D341Med (cell line): ENCODE measurements at regions not wholly inside any gene's neighbourhood (a gene's known extent, or its start where the extent isn't known, plus 50 kb on each side); places are given as distances from the start of the nearest gene placed in this dataset.
"Not testable (repeated sequence)": the region's sequence is repeated elsewhere in the genome, so short reads cannot be mapped to it uniquely, and the experiment has no call there.

Experiments
- DNase-seq: peaks from one replicate; pipeline ENCODE4 v3.0.0; 2012; ENCODE audit warnings: low spot score

DNA sequence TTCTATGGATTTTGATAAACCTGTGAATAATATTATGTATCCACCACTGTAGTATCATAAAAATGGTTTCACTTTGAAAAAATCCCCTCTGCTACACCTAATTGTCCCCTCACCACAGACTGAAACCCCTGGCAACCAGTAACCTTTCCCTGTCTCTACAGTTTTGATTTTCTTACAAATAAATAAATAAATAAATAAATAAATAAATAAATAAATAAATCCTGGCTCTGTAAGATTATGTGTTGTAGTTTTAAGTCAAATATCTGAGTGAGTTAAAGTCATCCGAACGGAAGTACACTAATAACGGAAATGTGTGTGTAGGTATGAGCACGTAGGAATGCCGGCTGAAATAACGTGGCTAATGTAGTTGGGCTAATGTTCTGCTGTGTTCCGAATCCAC is 641.5 kb downstream of the GABRG1 start:
- no peak for DNase-seq

DNA sequence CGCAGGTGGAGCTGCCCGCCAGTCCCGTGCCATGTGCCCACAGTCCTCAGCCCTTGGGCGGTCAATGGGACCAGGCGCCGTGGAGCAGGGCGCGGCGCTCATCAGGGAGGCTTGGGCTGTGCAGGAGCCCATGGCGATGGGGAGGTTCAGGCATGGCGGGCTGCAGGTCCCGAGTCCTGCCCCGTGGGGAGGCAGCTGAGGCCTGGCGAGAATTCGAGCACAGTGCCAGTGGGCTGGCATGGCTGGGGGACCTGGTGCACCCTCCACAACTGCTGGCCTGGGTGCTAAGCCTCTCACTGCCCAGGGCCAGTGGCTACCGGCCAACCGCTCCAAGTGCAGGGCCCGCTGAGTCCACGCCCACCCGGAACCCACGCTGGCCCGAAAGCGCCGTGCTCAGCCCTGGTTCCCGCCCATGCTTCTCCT is 646.5 kb downstream of the GABRG1 start:
- no peak for DNase-seq

DNA sequence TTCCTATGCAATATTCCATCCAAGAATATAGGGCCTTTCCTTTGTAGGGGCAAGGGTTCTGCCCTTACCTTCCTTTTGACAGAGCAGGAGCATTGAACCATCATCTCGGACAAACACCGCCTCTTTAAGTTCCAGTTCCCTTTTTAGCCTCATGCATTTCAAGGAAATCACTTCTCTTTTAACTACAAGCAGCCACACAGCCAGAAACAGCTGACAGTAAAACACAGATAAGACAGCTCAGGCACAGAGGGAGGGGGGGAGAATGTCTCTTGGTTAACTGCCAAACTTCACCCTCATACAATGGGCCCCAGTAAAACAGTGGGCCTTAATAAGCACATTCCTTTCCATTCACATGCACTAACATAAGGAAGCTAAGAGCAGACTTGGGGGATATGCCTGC is 648.3 kb downstream of the GABRG1 start:
- no peak for DNase-seq

DNA sequence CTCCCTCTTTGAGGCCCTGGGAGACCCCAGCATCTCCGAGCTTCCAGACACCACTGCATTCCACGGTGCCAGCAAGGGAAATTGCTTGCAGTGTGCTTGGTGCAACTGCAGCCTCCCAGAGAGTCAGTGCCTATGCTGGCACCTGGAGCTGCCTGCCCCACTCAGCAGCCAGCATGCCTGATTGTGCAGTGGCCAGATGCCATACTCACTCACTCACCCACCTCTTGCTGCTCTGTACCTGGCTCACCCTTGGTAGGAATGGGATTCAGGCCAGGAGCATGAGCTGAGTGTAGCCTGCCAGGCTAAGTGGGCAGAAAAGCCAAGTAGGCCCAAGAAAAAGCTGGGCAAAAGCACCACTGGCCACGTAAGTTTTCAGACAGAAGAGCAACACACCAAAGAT is 651.4 kb downstream of the GABRG1 start:
- no peak for DNase-seq

DNA sequence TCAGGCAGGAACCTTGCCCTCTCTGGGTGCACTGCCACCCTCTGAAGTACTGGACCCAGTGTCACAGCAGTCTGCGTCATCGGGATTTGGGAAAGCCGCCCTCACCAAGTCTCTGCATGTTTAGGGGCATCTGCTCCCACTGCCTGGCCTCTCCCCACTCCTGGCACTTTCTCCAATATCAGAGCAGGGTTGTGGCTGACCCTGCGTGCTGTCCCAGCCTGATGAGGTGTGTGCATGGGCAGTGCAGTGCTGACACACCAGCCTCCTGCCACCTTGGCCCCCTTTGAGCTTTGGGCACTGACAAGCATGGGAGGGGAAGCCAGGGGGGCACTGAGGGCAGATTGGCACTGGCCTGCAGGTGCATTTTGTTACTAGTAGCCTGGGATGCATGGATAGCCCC is 652.5 kb downstream of the GABRG1 start:
- no peak for DNase-seq

DNA sequence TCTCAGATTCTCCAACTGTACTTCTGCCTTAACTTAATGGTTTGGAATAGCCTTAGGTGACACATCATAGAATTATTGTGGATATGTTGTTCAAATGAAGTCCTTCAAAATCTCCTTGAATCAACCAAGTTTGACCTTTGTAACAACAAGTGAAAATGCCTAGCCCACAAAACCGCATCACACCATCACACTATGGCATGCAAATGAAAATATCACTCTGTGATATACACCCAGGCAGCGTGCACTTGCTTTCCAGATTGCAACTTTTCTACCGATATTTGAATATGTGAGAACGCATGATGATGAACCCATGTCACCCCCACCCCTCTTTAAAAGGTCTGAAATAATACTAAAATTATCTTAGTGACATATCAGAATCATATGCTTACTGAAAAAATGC is 656.7 kb downstream of the GABRG1 start:
- no peak for DNase-seq

DNA sequence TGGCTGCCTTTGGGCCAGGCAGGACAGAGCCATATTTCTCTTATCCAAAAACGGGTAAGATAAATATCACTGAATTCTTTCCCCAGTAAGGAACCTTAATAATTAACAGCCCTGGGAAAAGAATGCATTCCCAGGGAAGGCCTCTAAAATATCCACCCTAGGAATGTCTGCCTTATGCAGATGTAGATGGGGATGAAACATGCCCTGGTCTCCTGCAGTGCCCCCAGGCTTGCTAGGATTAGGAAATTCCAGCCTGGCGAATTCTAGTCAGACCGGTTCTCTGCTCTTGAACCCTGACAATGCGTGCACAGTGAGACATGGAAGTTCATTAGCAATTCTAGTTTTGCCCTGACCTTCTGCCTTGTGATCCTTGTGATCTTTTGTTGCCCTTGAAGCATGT is 663.7 kb downstream of the GABRG1 start:
- not testable (repeated sequence) for DNase-seq

DNA sequence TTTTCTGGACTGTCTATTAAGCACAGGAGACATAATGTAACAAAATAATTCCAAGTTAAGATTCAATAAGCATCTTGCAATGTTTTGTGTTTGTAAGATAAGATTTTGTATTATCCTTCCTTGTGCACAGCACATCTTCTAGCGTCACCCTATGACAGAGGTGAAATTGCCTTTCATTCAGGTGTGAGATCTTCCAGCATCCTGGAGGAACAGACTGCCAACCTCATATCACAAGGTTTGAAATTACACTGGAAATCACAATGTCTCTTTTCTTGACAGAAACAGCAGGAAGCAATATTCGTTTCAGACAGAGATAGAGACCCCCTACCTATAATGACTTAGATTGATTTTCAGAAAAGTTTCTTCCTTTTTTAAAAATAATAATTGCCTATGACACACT is 668.6 kb downstream of the GABRG1 start:
- DNase-seq = no peak

DNA sequence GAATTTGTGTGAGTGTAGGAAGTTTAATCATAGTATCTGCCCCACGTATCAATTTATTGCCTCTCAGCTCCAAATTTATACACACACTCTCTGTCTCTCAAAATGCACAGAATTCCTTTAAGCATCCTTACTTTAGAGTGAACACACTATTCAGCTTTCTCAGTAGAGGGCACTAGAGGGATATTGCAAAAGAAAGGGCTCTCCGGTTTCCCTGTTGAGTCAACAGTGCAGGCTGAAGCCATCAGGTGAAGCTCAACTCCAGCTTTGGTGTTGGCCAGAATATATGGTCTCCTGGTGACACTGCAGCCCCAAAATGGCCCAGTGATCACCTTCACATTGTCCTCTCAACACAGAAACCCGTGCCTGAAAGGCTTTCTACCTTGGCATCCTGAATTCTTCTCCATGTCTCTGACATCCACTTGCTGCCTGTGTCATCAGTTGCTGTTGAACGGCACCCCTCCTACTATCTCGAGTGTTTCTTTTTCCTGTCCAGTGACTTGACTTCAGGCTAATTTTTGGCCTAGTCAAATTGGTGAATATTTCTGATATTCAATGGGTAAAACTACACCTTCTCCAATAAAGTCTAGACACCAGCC is 670.5 kb downstream of the GABRG1 start:
- DNase-seq = peak; percentile 65

DNA sequence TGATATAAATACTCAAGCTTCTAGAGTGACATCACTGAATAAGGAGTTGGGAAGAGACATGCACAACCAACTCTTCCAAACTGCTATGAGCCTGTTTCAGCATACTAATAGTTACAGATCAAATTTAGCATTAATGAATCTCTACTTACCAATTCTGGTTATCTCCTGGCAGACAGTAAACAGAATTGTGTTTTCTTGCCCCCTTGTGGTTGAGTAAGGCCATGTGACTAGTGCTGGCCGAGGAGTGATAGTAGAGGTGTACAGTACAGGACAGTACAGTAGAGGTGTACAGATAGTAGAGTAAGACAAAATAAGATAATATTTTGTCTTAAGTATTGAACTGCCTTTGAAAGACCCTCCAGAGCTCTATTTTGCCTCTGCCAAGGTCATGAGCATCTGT is 681.4 kb downstream of the GABRG1 start:
- peak; percentile 46 for DNase-seq

DNA sequence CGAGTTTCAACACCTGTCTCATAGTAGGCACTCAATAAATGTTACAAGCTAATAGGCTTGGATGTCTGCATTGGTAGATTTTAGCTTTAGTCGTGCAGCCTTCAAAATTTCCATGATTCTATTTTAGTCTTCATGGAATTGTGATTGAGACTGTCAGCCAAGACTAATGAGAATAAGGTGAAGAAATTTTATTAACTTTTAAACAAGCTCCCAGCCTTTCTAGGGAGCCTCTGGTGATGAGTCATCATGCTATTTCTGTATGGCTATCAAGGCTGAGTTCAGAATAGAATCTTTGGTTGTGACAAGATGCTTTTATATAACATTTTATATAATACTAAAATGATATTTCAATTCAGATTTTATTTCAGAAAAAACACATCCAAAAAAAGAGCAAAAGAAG is 685.8 kb downstream of the GABRG1 start:
- DNase-seq = no peak

DNA sequence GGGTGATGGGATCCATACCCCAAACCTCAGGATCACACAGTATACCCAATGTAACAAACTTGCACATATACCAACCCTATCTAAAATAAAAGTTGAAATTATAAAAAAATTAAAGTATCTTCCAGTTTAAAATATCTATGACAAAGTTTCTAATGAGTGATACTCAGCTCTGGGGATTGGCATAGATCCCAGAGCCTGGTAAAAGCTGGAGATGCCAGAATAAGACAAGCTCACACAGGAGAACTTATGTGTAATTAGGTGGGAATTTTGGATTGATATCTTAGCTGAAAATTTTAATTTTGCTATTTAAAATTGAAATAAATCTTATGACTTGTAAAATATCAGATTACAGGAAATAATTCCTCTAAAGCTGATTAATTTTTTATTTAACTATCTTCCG is 686.5 kb downstream of the GABRG1 start:
- no peak for DNase-seq

DNA sequence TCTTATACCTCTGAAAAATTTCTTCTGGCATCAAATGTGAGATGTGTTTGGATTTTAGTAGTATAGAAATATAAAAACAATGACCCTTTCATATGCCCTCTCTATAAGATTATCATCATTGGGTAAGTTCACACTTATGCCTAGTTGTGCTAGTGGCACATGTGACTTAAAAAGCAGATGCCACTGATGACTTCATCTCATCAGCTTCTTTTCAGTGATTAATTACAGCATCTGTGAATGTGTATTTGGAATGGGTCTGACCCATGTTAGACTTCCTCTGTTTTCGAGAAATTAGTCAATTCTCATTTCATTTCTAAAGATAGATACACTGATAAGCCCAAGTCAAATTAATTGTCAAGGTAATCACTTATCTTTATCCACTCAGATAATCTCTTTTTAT is 698.7 kb downstream of the GABRG1 start:
- DNase-seq = no peak

DNA sequence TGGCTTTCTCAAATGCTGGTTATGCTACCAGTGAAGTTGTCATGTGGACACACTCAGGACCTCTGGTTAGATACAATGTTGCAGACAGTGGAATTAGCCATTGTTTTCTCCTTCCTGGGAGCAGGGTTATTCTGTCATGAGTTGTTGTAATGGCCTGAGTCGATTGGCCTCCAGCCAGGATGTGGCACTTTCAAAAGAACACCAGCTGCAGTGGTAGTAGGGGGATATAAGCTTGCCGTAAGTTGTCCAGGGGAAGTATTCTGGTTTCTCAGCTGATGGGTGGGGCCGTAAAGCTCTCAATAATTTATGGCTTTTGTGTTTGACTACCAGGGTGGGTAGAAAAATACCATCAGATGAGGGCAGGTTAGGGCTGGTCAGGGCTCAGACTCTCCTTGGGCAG is 697.5 kb upstream of the GNPDA2 start:
- no peak for DNase-seq

DNA sequence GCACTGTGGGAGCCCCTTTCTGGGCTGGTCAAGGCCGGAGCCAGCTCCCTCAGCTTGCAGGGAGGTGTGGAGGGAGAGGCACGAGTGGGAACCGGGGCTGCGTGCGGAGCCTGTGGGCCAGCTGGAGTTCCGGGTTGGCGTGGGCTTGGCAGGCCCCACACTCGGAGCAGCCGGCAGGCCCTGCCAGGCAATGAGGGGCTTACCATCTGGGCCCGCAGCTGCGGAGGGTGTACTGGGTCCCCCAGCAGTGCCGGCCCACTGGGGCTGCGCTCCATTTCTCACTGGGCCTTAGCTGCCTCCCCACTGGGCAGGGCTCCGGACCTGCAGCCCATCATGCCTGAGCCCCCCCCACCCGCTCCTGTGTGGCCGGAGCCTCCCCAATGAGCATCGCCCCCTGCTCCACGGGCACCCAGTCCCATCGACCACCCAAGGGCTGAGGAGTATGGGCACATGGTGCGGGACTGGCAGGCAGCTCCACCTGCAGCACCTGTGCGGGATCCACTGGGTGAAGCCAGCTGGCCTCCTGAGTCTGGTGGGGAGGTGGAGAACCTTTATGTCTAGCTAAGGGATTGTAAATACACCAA is 693.8 kb upstream of the GNPDA2 start:
- DNase-seq = not testable (repeated sequence)

DNA sequence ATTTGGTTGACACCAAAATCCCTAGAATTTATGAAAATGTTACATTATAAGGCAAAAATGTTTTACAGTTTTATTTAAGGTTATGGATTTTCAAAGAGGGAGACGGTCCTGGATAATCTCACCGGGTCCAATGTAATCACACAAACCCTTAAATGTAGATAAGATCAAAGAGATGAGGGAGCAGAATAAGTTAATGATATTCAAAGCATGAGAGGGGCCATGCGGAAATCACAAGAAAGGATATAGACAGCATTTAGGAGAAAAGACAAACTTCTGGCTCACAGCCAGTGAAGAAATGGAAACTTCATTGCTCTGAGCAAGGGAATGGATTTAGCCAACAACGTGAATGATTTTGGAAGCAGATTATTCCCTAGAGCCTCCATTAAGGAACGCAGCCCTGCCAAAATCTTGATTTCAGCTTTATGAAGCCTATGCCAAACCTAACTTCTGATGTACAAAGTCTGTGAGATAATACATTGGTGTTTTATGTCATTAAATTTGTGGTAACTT is 684.4 kb upstream of the GNPDA2 start:
- DNase-seq = no peak

DNA sequence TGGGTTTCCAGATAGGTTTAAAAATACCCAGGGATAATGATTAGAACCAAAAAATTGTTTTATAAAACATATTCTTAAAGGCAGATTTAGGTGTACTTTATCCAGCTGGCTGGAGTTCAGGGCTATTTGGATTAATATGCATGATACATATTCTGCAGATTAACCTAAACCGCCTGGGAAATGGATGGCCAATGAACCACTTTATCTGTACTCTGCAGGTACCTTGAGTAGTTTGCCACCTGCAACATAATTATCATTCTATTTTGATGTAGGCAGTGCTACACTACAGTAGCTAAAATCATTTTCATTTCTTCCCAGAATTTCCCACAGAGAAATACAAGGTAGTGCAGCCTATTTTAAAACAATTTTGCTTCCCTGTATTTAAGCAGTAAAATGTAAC is 683.2 kb upstream of the GNPDA2 start:
- no peak for DNase-seq

DNA sequence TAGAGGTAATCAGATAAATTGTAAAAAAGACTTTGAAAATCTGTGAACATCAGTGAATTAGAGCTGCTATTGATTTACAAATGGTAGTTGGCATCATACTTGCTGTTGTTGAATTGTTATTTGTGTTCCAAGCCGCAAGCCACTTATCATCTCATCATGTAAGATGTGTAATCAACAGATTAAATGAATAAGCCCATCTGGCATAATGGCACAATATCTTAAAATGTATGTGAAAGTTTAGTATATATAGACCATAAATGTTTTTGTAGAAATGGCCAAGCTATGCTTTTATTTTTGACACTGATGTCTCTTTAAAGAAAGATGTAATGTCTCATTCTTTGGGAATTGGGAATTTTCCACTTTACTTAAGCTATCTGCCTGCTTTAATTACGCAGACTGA is 682.6 kb upstream of the GNPDA2 start:
- DNase-seq = peak; percentile 32

DNA sequence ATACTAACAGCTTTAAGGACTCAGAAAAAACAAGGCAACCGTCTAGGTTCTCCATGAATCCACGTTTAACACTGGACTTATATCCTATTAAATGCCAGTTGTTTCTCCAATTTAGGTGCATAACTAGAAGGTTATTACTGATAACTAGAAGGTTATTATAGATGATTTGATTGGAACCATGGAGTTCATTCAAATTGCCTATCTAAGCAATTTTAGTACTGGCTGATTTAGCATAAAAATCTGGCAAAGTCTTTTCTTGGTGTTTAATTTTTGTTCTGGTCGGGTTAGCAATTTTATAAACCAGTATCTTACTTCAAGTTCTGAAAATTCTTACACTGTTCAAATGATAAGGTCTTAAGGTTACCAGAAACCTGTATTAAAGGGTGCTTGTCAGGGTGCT is 672.8 kb upstream of the GNPDA2 start:
- no peak for DNase-seq

DNA sequence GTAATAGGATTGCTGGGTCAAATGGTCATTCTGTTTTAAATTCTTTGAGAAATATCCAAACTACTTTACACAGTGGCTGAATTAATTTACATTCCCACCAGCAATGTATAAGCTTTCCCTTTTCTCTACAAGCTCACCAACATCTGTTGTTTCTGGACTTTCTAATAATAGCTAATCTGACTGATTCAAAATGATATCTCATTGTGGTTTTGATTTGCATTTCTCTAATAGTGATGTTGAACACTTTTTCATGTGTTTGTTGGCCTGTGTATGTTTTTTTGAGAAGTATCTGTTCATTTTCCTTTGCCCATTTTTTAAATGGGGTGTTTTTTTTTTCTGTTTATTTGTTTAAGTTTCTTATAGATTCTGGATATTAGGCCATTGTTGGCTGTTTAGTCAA is 659.0 kb upstream of the GNPDA2 start:
- no peak for DNase-seq

DNA sequence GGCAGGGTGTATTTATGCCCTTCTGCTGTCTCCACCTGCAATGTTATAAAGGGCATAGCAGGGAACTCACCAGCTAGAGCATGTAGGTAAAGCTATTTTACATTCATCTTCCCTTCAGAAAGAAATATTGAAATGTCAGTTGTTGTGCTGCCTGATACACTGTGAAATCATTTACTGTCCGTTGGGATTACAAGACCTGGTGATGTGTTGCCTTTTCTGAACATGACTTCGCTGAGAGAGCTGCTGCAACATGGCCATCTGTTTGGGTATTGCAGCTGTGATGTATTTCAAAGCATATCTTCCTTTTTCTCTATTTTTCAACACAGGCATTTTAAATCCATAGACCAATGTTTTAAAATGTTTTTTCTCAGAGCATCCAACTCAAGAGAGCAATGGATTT is 644.1 kb upstream of the GNPDA2 start:
- DNase-seq = no peak

DNA sequence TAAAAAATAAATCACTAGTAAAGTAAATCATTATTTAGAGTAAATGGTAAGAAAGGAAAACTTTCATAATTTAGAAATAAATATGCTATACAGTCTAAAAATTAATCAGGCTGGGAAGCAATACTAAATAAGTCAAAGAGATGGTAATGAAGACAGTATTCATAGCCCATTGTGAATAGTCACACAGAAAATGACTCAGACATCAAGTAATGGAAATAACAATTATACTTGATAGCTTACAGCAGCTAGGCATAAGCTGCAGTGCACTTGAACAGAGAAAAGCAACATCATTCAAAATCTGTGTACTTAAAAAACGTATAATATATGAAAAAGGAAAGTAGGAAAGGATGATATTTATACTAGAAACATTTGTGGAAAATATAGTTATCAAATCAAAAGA is 642.5 kb upstream of the GNPDA2 start:
- no peak for DNase-seq

DNA sequence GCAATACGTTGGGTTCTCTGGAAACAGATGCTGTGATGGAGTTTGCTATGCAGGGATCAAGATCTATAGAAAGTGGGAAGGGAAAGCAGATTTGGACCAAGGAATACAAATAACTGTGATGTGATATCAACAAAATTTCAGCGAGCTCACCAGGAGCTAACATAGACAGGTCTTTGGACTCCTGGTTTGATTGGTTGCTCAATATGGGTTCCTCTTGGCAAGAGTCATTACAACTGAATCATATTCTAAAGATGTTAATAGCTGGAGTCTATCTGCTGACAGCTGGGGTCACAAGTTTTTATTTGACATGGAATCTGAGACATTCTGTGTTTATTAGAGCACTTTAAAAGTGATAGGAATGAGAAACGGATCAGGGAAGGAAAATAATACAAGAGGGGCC is 637.6 kb upstream of the GNPDA2 start:
- no peak for DNase-seq
